NCI-H2029 treated with DMSO at 0.1 percent for 48 hours (cell line): ENCODE measurements at regions not wholly inside any gene's neighbourhood (a gene's known extent, or its start where the extent isn't known, plus 50 kb on each side); places are given as distances from the start of the nearest gene placed in this dataset.

Experiments
- DNase-seq: peaks from one replicate; lab custom pipeline; 2025; lab: John Stamatoyannopoulos, UW

DNA sequence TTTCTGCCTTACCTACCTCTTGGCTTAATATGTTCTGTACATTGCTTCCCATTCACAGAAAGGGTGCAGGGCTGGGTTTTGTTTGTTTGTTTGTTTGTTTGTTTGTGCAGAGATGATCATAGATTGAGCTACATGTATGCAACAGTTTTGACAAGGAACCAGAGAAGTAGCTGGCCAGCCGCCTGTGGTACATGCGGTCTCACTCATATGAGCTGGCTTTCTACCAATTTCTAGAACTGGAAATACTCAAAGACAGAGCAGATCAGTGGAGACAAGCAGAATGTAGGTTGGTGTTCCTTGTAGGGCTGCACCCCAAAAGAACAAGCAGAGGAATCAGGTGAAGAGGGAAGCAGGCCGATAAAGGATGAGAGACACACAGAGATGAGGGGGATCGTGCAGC lies 502.7 kb downstream of the SOX2 start:
- no peak for DNase-seq

GRCh38 chr3:182215881-182216280 lies 504.2 kb downstream of the SOX2 start:
- no peak for DNase-seq

GRCh38 chr3:182216311-182216970 lies 504.7 kb downstream of the SOX2 start:
- DNase-seq = no peak

- DNase-seq = no peak
Observed at GRCh38 chr3:182220013-182220412, 508.3 kb downstream of the SOX2 start.

GRCh38 chr3:182220471-182220870 lies 508.7 kb downstream of the SOX2 start:
- DNase-seq = no peak

GRCh38 chr3:182226995-182227394 lies 515.3 kb downstream of the SOX2 start:
- DNase-seq = no peak

GRCh38 chr3:182233405-182233804 lies 521.7 kb downstream of the SOX2 start:
- no peak for DNase-seq

- no peak for DNase-seq
Observed at GRCh38 chr3:182233957-182234356, 522.2 kb downstream of the SOX2 start.

GRCh38 chr3:182234881-182235280 lies 523.2 kb downstream of the SOX2 start:
- no peak for DNase-seq

DNA sequence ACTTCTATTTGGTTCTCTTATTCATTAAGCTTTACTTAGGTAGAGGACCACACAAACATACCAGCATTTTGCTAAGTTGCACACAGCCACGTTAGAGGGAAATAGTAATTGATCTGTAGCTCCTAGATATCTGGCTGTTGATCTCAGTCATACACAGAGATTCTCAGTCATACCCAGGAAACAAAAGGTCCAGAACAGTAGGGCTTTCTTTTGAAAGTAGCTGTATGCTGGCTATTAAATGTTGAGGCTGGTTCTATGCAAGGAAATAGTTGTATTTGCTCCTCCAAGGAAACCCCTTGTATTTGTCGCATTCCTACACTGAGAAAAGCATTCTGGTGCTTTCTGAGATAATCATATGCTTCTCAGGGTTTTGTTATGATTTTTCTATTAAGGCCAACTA lies 523.8 kb downstream of the SOX2 start:
- no peak for DNase-seq

GRCh38 chr3:182238126-182238525 lies 526.4 kb downstream of the SOX2 start:
- no peak for DNase-seq

- DNase-seq = no peak
Observed at GRCh38 chr3:182239316-182239715, 527.6 kb downstream of the SOX2 start.

DNA sequence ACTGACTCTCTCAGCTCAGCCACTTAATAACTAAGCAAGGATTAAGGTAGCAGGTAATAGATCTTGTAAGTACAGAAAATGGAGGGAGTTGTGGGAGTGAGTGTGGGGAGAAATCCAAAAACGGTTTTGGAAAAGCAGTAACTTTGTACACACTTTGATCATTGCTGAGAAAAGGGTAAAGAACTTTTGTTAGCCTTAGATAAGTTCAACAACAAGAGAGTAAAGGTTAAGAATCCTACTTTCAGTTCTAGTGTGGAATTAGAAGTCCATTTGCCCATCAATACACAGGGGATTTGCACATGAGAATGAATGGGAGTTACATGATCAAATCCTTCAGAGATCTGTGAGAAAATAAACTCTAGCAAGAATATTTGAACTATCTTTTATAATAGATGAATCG lies 528.7 kb downstream of the SOX2 start:
- no peak for DNase-seq

DNA sequence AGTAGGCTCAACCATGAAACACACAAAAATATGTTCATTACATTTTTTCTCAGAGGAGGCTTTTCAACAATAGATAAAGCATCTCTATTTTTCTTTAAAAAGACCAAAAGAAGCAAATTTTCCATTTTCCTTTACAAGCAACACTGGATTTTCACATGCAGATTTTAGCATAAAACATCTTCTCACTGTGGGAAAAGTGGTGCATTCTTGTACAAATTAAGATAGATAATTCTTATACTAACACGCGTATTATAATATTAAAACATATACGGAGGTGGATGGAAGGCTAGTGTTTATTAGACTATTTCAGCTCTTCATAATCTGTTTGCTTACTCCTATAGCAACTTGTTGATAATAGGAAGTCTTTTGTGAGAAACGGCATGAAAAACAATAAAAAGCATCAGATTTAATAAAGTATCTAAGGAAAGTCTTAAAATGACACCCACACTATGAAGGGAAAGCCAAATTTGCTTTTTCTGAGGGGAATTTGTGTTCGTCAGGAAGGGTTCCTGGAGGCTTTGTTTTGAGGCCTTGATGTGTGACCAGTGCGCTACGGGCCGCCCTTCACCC lies 529.6 kb downstream of the SOX2 start:
- no peak for DNase-seq

DNA sequence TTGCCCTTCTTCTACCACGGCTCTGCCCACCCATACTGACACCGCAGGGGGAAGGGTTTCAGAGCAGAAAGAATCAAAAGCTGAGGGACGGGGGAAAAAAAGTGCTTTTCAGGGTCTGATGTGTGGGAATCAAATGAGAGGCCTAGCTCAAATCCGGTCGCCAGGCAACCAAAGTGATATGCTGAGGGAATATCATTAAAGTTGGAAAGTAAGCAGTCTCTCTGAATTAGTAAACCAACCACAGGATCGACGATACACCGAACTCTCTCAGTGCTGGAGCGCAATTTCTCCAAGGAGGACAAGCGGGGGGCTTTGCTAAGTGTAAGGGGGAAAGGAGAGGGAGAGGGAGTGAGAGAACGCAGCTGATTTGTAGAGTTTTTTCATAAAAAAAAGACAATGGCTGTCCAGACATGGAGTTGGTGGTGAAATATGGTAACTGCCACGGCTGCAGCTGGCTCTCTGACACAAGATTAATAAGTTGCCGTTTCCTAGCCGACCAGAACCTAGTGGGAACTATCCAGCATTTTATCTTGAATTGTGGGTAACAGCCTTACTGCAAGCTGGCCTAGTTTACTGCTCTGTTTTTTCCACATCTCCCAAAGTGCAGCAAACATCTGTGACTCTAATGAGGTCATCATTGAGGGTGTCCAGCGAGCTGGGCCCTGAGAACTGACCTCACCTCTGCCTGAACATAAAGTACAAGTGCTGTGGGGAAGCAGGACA lies 530.2 kb downstream of the SOX2 start:
- DNase-seq = no peak

GRCh38 chr3:182242489-182242942 lies 530.8 kb downstream of the SOX2 start:
- no peak for DNase-seq

DNA sequence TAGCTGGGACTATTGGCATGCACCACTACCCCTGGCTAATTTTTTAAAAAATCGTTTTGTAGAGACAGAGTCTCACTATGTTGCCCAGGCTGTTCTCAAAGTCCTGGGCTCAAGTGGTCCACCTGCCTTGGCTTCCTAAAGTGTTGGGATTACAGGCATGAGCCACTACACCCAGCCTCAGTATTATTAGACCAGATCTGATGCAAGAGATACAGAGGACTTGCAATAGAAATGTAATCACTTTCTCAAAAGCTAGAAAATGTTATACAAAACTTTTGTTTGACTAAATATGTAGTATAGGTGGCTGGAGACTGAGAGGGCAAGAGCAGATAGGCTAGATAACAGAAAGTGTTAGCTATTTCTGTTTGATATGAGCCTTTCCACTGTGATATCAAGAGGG lies 531.9 kb downstream of the SOX2 start:
- no peak for DNase-seq

- DNase-seq = no peak
Observed at GRCh38 chr3:182244222-182244971, 532.7 kb downstream of the SOX2 start.

DNA sequence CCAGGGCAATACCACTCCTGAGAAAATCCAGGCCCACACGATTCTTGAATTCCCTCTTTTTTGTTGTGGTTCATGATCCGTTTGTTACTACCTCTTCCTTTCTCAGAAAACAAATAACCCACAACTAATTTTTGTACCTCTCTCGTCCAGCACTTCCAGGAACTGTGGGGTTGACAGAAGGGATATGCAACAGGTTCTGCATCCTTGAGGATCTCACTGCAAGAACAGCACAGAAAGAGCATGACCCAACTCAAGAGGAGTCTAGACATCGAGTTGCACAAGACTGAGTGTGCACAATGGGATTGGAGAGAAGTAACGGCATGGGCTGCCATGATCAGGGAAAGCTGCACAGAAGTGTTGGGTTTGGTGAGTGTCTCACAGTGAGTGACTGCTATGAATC lies 533.3 kb downstream of the SOX2 start:
- no peak for DNase-seq

DNA sequence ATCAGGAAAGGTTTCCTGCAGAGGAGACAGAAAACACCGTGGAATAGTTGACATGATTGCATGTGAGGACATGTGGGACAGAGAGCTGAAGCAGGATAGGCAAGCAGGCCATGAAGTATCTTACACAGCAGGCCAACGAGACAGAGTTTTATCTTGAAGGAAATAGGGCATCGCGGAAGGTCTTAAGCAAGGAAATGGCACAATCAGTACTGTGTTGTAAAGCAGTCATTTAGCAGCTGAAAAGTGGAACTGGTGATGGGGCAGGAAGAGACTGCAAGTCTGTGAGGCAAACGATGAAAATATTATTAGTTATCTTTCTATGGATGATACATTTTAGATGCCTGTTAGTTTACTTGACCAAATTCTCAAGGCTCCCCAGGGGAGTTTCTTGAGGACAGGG lies 535.1 kb downstream of the SOX2 start:
- no peak for DNase-seq

DNA sequence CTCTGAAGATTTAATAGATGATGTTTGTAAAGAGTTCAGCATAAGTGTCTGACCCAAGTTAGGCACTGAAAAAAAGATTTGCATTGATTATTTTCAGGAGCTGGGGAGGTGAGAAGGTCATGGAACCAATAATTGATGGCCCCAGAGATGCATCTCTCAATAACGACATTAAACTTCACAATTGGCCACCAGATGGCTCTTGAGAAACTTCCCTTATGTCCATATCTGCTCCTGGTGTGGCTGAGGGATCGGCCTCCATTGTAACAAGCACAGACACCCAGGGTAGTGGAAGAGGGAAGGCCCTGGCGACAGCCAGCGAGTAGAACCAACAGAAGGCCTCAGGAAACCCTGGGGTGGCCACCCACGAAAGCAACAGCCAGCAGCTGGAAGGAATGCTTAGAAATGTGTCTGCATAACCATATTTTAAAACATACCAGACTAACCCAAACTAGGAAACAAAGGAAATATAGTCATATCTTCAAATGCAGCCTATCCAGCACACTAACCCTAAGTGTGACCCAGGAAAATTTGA lies 536.7 kb downstream of the SOX2 start:
- no peak for DNase-seq

- no peak for DNase-seq
Observed at GRCh38 chr3:182252802-182253201, 540.5 kb upstream of the ATP11B start.
